GM23338 (cell line): ENCODE measurements at regions not wholly inside any gene's neighbourhood (a gene's known extent, or its start where the extent isn't known, plus 50 kb on each side); places are given as distances from the start of the nearest gene placed in this dataset.

Experiments used
- CREB1 ChIP-seq: fragments of 250-450 bp; sonication (Bioruptor Pico); IDR thresholded peaks from 2 replicates; pipeline ENCODE4 v1.5.0; 2020; ENCODE audit warnings: low read depth, mild to moderate bottlenecking, moderate library complexity
- EZH2 ChIP-seq: fragments of 200-600 bp; sonication (generic); IDR thresholded peaks from one replicate; pipeline ENCODE4 v1.8.0; 2017; ENCODE audit warnings: antibody characterized with exemption, mild to moderate bottlenecking, low read depth; ENCODE audit not compliant: unreplicated experiment
- EZH2phosphoT487 ChIP-seq: fragments of 200-600 bp; sonication (generic); IDR thresholded peaks from one replicate; pipeline ENCODE4 v1.8.1; 2018; ENCODE audit warnings: antibody characterized with exemption; ENCODE audit not compliant: unreplicated experiment
- JUNB ChIP-seq: IDR thresholded peaks from one replicate; pipeline ENCODE4 v1.6.1; 2016; ENCODE audit warnings: antibody characterized with exemption; ENCODE audit not compliant: unreplicated experiment
- NANOG ChIP-seq: IDR thresholded peaks from 2 replicates; pipeline ENCODE4 v1.6.1; 2016; ENCODE audit warnings: antibody characterized with exemption, borderline replicate concordance
- POLR2AphosphoS5 ChIP-seq: IDR thresholded peaks from 2 replicates; pipeline ENCODE4 v1.6.1; 2016; ENCODE audit warnings: antibody characterized with exemption, low read depth
- STAT1 ChIP-seq: IDR thresholded peaks from one replicate; pipeline ENCODE4 v1.6.1; 2016; ENCODE audit warnings: antibody characterized with exemption; ENCODE audit not compliant: unreplicated experiment
- TF ChIP-seq, protein P1 (sequence below), 2 experiments: fragments of 200-600 bp in 1 of 2; sonication (generic) in 1 of 2; conservative IDR thresholded peaks; 2 replicates each; pipeline versions ENCODE4 v1.5.1 to v1.6.1; 2016 to 2017; ENCODE audit warnings: antibody characterized with exemption in 2 of 2, low read depth in 2 of 2, mild to moderate bottlenecking in 2 of 2, moderate library complexity in 1 of 2
- TF ChIP-seq, protein P2 (sequence below): IDR thresholded peaks from one replicate; pipeline ENCODE4 v1.6.1; 2018; ENCODE audit warnings: antibody characterized with exemption; ENCODE audit not compliant: unreplicated experiment
- TF ChIP-seq, protein P3 (sequence below): IDR thresholded peaks from 2 replicates; pipeline ENCODE4 v1.6.1; 2016; ENCODE audit warnings: antibody characterized with exemption

DNA sequence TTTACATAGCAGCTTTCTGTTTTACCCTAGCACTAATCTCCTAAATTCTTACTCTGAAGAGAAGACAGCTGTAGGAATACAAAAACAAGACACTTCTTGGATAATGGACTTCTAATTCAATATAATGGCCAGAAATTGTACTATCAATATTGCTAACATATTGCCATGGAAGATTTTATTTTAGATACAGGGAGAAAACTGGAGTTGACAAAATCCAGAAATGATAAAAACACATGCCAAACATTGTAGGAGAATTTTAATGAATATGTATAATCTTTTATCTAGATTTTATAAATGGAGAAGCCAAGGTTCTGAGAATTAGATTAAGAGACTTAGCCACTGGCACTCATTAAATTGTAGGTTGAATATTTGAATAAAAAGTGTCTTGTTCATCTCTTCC, 1838.8 kb upstream of the LRRTM1 start:
- TF ChIP-seq, protein P1, sequence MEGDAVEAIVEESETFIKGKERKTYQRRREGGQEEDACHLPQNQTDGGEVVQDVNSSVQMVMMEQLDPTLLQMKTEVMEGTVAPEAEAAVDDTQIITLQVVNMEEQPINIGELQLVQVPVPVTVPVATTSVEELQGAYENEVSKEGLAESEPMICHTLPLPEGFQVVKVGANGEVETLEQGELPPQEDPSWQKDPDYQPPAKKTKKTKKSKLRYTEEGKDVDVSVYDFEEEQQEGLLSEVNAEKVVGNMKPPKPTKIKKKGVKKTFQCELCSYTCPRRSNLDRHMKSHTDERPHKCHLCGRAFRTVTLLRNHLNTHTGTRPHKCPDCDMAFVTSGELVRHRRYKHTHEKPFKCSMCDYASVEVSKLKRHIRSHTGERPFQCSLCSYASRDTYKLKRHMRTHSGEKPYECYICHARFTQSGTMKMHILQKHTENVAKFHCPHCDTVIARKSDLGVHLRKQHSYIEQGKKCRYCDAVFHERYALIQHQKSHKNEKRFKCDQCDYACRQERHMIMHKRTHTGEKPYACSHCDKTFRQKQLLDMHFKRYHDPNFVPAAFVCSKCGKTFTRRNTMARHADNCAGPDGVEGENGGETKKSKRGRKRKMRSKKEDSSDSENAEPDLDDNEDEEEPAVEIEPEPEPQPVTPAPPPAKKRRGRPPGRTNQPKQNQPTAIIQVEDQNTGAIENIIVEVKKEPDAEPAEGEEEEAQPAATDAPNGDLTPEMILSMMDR (conservative IDR thresholded peaks at IDR 0.05; ENCODE audit: low read depth in 2 of 2), result no peak
- TF ChIP-seq CREB1 (CRISPR knock-in tag) (no peak), POLR2AphosphoS5 (no peak), EZH2 (no peak), EZH2phosphoT487 (no peak), STAT1 (no peak), NANOG (no peak), JUNB (no peak)
- TF ChIP-seq, protein P2, sequence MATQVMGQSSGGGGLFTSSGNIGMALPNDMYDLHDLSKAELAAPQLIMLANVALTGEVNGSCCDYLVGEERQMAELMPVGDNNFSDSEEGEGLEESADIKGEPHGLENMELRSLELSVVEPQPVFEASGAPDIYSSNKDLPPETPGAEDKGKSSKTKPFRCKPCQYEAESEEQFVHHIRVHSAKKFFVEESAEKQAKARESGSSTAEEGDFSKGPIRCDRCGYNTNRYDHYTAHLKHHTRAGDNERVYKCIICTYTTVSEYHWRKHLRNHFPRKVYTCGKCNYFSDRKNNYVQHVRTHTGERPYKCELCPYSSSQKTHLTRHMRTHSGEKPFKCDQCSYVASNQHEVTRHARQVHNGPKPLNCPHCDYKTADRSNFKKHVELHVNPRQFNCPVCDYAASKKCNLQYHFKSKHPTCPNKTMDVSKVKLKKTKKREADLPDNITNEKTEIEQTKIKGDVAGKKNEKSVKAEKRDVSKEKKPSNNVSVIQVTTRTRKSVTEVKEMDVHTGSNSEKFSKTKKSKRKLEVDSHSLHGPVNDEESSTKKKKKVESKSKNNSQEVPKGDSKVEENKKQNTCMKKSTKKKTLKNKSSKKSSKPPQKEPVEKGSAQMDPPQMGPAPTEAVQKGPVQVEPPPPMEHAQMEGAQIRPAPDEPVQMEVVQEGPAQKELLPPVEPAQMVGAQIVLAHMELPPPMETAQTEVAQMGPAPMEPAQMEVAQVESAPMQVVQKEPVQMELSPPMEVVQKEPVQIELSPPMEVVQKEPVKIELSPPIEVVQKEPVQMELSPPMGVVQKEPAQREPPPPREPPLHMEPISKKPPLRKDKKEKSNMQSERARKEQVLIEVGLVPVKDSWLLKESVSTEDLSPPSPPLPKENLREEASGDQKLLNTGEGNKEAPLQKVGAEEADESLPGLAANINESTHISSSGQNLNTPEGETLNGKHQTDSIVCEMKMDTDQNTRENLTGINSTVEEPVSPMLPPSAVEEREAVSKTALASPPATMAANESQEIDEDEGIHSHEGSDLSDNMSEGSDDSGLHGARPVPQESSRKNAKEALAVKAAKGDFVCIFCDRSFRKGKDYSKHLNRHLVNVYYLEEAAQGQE, result no peak
- TF ChIP-seq, protein P3, sequence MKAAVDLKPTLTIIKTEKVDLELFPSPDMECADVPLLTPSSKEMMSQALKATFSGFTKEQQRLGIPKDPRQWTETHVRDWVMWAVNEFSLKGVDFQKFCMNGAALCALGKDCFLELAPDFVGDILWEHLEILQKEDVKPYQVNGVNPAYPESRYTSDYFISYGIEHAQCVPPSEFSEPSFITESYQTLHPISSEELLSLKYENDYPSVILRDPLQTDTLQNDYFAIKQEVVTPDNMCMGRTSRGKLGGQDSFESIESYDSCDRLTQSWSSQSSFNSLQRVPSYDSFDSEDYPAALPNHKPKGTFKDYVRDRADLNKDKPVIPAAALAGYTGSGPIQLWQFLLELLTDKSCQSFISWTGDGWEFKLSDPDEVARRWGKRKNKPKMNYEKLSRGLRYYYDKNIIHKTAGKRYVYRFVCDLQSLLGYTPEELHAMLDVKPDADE, result no peak
